A549 (cell line): ENCODE measurements at regions not wholly inside any gene's neighbourhood (a gene's known extent, or its start where the extent isn't known, plus 50 kb on each side); places are given as distances from the start of the nearest gene placed in this dataset.

ENCODE experiments used
- CEBPB ChIP-seq, 2 experiments: fragments of >200 bp in 1 of 2; sonication (Bioruptor Twin) in 1 of 2; formaldehyde crosslinking in 1 of 2; IDR thresholded peaks; 2 replicates each; pipeline ENCODE4 v1.6.1; 2012 to 2016
- CHD2 ChIP-seq: fragments of 150-350 bp; IDR thresholded peaks from 2 replicates; pipeline ENCODE4 v1.6.1; 2014; ENCODE audit warnings: low read length; ENCODE audit not compliant: partially characterized antibody
- KDM5A ChIP-seq: fragments of 200-600 bp; sonication (generic); IDR thresholded peaks from 2 replicates; pipeline ENCODE4 v1.6.1; 2016; ENCODE audit warnings: antibody characterized with exemption, mild to moderate bottlenecking
- MYC ChIP-seq: IDR thresholded peaks from 2 replicates; pipeline ENCODE4 v1.6.1; 2012; ENCODE audit warnings: mild to moderate bottlenecking, inconsistent platforms, low read length, improper control_type of control experiment, borderline replicate concordance
- POLR2A ChIP-seq: IDR thresholded peaks from 2 replicates; pipeline ENCODE4 v1.6.1; 2012; ENCODE audit warnings: mild to moderate bottlenecking, low read length
- POLR2AphosphoS2 ChIP-seq: conservative IDR thresholded peaks from 2 replicates; pipeline ENCODE4 v1.6.1; 2012; ENCODE audit warnings: low read length, improper control_type of control experiment, inconsistent platforms
- RAD21 ChIP-seq, 2 experiments: fragments of >200 bp in 1 of 2; sonication (Bioruptor Twin) in 1 of 2; formaldehyde crosslinking in 1 of 2; IDR thresholded peaks in 1 of 2; conservative IDR thresholded peaks in 1 of 2; 2 replicates in 1 of 2; 3 replicates in 1 of 2; pipeline ENCODE4 v1.6.1; 2012 to 2018; ENCODE audit warnings: inconsistent platforms in 1 of 2
- RFX5 ChIP-seq: fragments of 450-650 bp; IDR thresholded peaks from 2 replicates; pipeline ENCODE4 v1.7.1; 2014; ENCODE audit warnings: antibody characterized with exemption, mild to moderate bottlenecking, moderate library complexity
- SMC3 ChIP-seq: fragments of >200 bp; sonication (Bioruptor Twin); formaldehyde crosslinking; IDR thresholded peaks from 3 replicates; pipeline ENCODE4 v1.6.1; 2018; ENCODE audit warnings: inconsistent platforms
- TF ChIP-seq, protein P1 (sequence below): fragments of 200-600 bp; sonication (generic); IDR thresholded peaks from 2 replicates; pipeline ENCODE4 v1.6.1; 2016; ENCODE audit warnings: antibody characterized with exemption, mild to moderate bottlenecking, moderate library complexity
- TF ChIP-seq, protein P2 (sequence below): IDR thresholded peaks from 2 replicates; pipeline ENCODE4 v1.6.1; 2012
- TF ChIP-seq, protein P3 (sequence below): fragments of >200 bp; sonication (Bioruptor Twin); formaldehyde crosslinking; IDR thresholded peaks from 3 replicates; pipeline ENCODE4 v1.5.1; 2016
- TF ChIP-seq, protein P4 (sequence below): fragments of 450-650 bp; IDR thresholded peaks from 2 replicates; pipeline ENCODE4 v1.6.1; 2014; ENCODE audit warnings: antibody characterized with exemption

DNA sequence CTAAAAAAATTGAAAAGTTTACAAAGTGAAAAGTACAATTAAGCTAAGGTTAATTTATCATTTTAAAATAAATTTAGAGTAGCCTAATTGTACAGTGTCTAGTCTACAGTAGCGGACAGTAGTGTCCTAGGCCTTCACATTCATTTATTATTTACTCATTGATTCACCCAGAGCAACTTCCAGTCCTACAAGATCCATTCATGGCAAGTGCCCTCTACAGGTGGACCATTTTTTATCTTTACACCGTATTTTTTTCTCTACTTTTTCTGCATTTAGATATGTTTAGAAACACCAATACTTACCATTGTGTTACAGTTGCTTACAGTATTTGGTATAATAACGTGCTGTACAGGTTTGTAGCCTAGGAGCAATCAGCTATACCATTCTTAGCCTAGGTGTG lies 84.1 kb downstream of the TSN start:
- no peak for TF ChIP-seq POLR2AphosphoS2
- no peak for TF ChIP-seq CEBPB (IDR thresholded peaks at IDR 0.05)
- TF ChIP-seq, protein P1, sequence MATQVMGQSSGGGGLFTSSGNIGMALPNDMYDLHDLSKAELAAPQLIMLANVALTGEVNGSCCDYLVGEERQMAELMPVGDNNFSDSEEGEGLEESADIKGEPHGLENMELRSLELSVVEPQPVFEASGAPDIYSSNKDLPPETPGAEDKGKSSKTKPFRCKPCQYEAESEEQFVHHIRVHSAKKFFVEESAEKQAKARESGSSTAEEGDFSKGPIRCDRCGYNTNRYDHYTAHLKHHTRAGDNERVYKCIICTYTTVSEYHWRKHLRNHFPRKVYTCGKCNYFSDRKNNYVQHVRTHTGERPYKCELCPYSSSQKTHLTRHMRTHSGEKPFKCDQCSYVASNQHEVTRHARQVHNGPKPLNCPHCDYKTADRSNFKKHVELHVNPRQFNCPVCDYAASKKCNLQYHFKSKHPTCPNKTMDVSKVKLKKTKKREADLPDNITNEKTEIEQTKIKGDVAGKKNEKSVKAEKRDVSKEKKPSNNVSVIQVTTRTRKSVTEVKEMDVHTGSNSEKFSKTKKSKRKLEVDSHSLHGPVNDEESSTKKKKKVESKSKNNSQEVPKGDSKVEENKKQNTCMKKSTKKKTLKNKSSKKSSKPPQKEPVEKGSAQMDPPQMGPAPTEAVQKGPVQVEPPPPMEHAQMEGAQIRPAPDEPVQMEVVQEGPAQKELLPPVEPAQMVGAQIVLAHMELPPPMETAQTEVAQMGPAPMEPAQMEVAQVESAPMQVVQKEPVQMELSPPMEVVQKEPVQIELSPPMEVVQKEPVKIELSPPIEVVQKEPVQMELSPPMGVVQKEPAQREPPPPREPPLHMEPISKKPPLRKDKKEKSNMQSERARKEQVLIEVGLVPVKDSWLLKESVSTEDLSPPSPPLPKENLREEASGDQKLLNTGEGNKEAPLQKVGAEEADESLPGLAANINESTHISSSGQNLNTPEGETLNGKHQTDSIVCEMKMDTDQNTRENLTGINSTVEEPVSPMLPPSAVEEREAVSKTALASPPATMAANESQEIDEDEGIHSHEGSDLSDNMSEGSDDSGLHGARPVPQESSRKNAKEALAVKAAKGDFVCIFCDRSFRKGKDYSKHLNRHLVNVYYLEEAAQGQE, result no peak
- TF ChIP-seq RAD21 (conservative IDR thresholded peaks at IDR 0.05 in 1 of 2, IDR thresholded peaks at IDR 0.05 in 1 of 2), result no peak
- no peak for TF ChIP-seq RFX5
- no peak for TF ChIP-seq MYC
- TF ChIP-seq, protein P2, sequence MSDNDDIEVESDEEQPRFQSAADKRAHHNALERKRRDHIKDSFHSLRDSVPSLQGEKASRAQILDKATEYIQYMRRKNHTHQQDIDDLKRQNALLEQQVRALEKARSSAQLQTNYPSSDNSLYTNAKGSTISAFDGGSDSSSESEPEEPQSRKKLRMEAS, result no peak
- TF ChIP-seq CHD2, result no peak
- no peak for TF ChIP-seq SMC3
- TF ChIP-seq POLR2A, result no peak
- TF ChIP-seq KDM5A, result no peak
- TF ChIP-seq, protein P3, sequence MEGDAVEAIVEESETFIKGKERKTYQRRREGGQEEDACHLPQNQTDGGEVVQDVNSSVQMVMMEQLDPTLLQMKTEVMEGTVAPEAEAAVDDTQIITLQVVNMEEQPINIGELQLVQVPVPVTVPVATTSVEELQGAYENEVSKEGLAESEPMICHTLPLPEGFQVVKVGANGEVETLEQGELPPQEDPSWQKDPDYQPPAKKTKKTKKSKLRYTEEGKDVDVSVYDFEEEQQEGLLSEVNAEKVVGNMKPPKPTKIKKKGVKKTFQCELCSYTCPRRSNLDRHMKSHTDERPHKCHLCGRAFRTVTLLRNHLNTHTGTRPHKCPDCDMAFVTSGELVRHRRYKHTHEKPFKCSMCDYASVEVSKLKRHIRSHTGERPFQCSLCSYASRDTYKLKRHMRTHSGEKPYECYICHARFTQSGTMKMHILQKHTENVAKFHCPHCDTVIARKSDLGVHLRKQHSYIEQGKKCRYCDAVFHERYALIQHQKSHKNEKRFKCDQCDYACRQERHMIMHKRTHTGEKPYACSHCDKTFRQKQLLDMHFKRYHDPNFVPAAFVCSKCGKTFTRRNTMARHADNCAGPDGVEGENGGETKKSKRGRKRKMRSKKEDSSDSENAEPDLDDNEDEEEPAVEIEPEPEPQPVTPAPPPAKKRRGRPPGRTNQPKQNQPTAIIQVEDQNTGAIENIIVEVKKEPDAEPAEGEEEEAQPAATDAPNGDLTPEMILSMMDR, result no peak
- TF ChIP-seq, protein P4, sequence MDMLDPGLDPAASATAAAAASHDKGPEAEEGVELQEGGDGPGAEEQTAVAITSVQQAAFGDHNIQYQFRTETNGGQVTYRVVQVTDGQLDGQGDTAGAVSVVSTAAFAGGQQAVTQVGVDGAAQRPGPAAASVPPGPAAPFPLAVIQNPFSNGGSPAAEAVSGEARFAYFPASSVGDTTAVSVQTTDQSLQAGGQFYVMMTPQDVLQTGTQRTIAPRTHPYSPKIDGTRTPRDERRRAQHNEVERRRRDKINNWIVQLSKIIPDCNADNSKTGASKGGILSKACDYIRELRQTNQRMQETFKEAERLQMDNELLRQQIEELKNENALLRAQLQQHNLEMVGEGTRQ, result no peak
